ENCODE measurements at regions not wholly inside any gene's neighbourhood (a gene's known extent, or its start where the extent isn't known, plus 50 kb on each side); places are given as distances from the start of the nearest gene placed in this dataset.
"Not testable (repeated sequence)": the region's sequence is repeated elsewhere in the genome, so short reads cannot be mapped to it uniquely, and the experiment has no call there.

DNA sequence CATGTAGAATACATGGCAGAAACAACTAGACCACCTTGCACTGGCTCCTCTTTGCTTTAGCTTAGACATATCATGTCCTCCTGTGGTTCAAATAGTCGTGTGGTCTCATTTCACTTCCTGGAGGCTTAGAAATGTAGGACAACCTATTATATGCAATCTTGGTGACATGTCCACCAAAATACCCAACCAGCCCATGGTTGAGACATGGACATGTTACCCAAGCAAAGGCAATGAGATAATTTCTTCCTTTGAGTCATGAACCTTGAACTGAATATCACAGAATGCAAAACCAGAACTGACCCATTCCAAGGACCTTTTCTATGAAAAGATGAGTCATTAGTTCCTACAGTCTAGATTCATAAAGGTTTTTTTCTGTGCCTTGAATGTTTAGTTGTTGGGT is 309.0 kb upstream of the MDFIC2 start:
- no peak for DNase-seq

DNA sequence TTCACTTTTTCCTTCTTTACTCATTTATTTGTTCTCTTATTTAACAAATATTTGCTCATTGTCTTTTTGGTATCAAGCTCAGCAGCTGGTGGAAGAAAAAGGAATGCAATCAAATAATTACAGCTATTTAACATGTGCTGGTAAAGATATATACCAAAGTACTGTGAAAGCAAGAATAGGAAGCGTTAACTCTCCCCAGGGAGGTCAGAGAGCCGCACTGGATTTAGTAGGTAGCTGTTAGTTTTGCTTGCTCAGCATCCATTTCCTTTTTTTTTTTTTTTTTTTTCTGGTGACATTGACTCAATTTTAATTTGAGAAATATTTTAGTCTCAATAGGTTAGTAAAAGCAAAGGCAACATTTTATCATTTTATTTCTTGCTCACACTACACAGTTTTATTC is 308.5 kb upstream of the MDFIC2 start:
- no peak for DNase-seq

DNA sequence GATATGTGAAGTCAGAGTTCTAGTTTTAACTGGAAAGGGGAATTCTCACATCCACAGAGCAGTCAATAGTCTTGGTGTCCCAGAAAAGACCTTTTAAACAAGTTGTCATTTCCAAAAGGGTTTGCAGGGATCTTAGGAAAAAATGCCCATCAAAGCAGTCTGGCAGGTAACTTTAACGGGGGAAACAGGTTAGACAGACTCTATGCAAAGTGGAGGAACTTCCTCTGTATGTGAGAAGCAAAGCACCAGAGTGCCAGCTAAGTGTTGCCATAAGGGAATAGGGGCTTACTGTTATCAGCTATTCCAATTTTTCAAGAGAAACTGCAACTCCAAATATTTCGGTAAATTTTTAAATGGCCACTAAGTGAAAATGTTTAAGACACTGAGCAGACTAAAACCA is 307.9 kb upstream of the MDFIC2 start:
- DNase-seq: no peak

DNA sequence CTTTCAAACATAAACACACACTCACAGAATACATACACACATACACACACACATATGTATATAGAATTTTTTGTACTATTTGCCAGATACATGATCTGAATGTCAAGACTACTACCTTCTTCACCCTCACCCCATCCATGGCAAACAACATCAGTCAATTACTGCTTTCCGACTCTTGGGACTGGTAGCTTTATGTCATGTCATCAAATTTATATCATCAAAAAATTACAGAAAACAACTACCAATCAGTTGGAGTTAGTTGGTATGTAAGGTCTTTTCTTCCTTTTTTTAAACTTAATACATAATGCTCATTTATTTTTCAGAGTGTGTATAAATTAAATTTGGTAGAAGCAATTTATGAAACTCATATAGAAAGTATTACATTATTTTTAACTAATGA is 305.7 kb upstream of the MDFIC2 start:
- DNase-seq: no peak

DNA sequence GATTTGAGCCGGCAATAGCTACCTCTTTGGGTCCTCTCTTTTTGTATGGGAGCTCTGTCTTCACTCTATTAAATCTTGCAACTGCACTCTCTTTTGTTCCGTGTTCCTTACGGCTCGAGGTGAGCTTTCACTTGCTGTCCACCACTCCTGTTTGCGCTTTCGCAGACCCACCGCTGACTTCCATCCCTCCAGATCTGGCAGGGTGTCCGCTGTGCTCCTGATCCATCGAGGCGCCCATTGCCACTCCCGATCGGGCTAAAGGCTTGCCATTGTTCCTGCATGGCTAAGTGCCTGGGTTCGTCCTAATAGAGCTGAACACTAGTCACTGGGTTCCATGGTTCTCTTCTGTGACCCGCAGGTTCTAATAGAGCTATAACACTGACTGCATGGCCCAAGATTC is 304.9 kb upstream of the MDFIC2 start:
- DNase-seq: not testable (repeated sequence)

DNA sequence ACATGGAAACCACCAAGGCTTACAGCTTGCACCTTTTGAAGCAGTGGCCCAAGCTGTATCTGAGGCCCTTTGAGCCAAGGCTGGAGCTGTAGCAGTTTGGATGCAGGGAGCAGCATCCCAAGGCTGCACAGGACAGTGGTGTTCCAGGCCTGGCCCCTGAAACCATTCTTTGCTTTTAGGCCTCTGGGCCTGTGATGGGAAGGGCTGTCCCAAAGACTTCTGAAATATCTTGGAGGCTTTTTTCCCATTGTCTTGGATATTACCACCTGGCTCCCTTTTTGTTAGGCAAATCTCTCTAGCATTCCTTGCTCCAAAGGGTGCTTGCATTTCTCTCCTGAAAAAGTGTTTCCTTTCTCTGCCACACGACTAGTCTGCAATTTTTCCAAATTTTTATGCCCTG is 302.8 kb upstream of the MDFIC2 start:
- no peak for DNase-seq

DNA sequence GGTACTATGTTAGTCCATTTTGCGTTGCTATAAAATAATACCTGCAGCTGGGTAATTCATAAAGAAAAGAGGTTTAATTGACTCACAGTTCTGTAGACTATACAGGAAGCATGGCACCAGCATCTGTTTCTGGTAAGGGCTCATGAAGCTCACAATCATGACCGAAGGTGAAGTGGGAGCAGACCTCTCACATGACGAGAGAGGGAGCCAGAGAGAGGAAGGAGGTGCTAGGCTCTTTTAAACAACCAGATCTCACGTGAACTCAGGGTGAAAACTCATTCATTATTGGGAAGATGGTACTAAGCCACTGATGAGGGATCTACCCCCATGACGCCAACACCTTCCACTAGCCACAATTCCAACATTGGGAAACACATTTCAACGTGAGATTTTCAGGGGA is 301.7 kb upstream of the MDFIC2 start:
- no peak for DNase-seq

DNA sequence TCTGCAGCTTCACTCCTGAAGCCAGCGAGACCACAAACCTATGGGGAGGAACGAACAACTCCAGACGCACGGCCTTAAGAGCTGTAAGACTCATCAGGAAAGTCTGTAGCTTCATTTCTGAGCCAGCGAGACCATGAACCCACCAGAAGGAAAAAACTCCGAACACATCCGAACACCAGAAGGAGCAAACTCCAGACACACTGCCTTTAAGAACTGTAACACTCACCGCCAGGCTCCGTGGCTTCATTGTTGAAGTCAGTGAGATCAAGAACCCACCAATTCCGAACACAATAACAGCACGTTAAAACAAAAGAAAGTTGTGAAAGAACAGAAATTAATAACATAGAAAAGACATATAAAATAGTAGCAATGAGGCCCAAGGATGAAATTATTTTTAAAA is 300.5 kb upstream of the MDFIC2 start:
- DNase-seq: no peak

DNA sequence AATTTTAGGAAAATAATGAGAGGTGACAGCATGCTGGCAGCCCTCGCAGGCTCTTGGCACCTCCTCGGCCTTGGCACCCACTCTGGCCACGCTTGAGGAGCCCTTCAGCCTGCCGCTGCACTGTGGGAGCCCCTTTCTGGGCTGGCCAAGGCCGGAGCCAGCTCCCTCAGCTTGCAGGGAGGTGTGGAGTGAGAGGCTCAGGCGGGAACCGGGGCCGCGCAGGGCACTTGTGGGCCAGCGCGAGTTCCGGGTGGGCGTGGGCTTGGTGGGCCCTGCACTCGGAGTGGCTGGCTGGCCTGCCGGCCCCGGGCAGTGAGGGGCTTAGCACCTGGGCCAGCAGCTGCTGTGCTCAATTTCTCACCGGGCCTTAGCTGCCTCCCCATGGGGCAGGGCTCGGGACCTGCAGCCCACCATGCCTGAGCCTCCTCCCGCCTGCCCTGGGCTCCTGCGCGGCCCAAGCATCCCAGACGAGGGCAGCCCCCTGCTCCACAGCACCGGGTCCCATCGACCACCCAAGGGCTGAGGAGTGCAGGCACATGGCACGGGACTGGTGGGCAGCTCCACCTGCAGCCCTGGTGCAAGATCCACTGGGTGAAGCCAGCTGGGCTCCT is 299.3 kb upstream of the MDFIC2 start:
- not testable (repeated sequence) for DNase-seq

DNA sequence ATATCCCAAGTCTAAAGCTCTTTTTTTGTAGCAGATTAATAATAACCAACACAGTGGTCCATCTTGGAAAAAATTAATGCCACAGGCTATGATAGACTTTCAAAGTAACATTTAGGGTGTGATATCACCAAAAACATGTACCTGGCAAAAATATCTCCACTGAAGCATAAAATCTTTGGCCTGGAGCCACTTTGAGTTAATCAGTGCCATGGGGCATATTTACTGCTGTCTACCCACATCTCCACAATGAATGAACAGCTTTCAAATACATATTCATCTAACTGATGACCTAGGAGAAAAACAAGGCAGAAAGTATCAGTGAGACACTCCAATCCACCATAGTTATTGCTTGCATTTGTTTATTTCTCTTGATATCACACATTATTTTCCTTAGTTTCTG is 296.0 kb upstream of the MDFIC2 start:
- DNase-seq: peak; percentile 7

DNA sequence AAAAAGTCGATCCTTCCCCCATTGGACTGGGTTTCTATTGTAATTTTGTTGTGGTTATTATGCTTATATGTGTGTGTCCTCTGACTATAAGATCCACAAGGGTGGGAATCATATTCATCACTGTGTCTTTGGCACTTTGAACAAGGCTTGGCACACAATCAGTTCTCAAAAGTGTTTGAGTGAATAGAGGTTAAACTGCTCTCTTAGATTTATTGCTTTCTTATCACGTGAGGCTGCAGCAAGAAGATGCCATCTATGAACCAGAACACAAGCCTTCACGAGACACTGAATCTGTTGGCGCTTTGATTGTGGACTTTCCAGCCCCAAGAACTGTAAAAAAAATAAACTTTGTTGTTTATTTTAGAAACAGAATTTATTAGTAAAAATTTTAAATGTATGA is 295.0 kb upstream of the MDFIC2 start:
- DNase-seq: no peak

DNA sequence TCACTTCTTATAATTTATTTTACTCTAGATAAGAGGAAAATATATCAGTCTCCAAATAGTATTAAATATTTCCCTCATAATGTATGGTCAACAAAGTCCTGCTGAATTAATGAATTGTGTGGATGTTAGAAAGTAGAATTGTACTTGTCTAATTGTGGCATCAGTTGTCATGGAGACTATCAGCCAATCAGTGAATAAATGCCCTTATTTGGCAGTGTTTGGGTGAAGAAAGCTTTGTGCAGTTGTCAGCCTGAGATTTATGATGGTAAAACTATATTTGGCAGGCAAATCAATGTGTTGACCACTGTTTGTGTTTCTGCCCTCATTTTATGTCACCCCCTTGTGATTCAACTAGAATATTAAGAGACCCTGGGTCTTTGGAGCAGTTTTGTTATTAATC is 293.6 kb upstream of the MDFIC2 start:
- peak; percentile 29 for DNase-seq

DNA sequence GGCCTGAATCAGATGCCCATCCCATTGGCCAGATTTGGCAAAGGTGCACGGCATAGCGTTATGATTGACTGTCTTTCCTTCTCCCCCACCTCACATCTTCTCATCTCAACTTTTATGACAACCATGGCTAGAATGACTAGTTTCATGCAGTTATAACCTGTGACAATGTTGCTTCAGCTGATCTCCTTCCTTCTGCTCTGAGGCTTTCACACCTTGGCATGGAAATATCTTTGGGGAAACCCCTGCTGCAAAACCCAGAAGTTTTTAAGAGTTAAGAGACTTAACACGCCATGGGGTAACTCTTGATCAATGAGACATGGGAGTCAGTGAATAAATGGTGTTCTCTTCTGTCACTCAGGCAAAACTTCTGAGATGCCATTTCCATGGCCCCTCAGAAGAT is 290.7 kb upstream of the MDFIC2 start:
- DNase-seq: no peak

DNA sequence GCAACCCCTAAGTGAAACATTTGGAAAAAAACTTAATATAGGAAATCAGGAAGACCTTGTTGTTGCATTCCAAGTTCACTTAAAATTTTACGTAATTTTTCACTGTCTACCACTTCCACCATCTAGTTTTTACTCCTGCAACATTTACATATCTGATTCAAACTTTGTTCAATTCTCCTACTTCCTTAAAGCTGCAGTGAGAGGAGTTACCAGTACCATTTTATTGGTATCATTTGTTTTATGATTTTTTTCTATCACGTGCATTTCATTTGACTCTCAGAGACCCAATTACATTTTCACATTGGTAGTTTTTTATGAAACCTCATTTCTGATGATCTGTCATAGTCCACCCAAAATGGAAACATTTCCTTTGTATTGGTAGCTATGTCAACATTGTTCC is 284.9 kb upstream of the MDFIC2 start:
- no peak for DNase-seq

DNA sequence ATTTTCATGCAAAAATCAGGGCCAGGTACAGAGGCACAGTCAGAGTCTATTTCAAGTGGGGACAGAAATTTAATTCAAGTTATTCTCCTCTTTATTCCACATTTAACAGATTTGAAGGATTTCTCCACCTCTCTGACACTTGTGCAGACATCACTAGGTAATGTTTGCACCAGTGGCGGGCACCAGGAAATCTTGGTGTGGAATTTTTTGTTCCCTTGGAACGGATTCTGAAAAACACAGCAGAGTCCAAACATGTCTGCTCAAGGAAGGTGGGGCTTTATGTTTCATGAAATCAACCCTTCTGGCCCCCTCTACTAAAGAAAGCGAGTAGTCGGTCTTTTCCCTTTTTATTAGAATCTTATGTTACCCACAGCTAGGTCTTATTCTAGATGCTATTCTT is 271.2 kb upstream of the MDFIC2 start:
- no peak for DNase-seq

DNA sequence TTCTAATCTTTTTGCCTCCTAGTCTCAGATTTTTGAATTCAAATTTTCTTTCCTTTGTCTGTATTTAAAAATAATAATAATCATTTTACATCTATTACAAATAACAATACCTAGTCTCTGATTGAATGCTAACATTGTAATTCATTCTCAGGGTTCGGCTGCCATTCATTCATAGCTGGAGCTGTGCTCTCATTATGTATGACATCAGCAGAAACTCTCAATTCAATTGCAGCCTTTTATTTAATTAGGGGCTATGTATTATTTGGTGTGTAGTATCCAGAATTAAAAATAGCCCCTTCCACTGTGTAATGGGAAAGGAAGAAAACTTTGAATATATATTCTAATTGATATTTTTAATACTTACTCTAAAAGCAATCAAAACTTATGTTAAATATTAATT is 270.4 kb upstream of the MDFIC2 start:
- no peak for DNase-seq

DNA sequence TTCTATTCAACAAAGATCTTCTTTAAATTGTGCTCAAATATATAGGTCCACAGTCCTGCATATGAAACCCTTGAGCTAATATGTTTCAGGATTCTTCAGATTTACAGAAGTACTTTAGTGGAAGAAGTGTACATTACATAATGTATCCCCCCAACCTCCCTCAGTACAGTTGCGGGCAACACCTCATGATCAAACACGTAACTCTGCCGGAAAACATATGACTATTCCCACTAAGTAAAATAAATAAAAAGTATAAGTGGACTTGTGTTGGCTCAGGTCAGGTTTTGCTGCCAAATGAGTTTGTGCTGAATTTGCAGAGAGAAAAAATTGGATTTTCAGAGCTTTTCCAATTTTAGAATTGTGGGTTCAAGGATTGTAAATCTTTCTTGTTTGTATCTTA is 267.6 kb upstream of the MDFIC2 start:
- no peak for DNase-seq

DNA sequence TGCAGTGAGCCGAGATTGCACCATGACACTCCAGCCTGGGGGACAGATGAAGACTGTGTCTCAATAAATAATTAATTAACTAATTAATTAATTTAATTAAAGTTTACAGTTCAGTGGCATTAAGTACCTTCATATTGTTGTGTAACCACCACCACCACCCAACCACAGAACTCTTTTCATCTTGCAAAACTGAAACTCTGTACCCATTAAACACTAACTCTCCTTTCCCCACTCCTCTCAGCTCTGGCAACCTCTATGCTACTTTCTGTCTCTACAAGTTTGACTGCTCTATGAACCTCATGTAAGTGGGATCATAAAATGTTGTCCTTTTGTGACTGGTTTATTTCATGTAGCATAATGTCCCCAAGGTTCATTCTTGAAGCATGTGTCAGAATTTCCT is 259.3 kb upstream of the MDFIC2 start:
- DNase-seq: no peak

DNA sequence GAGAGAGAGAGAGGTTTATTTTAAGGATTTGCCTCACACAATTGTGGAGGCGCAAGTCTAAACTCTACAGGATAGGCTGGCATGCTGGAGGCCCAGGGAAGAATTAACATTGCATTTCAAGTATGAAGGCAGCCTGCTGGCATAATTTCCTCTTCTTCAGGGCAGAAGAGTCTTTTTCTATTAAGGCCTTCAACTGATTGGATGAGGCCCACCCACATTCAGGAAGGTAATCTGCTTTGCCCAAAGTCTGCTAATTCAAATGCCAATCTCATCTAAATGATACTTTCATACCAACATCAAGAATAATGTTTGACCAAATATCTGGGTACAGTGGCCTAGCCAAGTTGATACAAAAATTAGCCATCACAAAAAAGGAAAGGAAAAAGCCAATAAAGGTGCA is 258.1 kb upstream of the MDFIC2 start:
- no peak for DNase-seq

DNA sequence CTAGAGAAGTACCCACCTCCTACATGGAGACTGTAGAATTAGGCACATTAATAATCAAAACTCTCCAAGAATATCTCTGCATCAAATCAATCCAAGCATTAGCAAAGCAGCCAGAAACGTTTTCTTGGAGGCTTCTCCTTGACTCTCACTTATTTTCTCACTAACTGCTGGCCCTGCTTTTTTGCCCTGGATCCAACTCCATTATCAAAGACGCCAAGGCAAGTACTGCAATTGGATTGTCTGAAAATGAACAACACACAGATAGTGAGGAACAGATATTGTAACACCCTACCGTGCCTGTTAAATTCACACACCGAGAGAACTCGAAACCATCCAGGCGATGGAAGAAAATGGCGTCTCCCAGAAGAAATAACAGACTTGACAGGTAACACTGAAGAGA is 256.2 kb upstream of the MDFIC2 start:
- no peak for DNase-seq

DNA sequence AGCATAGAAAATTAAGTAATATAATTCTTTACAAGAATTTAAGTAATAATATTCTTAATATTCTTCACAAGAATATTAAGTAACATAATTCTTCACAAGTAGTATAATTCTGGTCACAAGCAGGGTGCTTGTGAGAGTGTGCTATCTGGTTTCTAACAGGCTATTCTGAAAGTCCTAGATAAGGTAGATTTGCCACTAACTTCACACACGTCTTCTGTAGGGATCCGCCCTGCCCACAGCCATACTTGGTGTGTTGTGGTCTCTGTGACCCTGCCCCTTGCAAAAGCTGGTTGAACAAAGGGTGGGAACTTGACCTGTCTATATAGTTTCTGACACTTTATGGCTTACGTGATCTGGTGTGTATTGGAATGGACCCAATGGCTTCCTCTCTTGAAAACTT is 253.4 kb upstream of the MDFIC2 start:
- no peak for DNase-seq

DNA sequence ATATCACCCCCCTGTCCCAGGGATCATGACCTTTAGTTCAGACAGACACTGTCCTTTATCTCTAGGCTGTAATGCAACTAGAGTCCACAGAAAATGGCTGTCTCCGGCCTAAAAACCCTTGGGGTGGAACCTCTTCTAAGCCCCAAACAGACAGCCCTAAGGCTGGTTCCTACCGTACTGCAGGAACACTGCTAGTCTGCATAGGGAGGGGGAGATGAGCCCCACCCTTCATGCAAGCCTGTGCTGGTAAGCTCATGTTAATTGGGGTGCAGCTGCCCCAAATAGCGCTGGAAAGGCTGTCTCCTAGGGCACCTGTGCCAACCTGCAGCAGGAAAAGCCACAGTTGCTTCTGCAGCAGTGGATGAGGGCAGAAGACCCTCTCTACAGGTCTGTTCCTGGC is 252.1 kb upstream of the MDFIC2 start:
- DNase-seq: no peak

DNA sequence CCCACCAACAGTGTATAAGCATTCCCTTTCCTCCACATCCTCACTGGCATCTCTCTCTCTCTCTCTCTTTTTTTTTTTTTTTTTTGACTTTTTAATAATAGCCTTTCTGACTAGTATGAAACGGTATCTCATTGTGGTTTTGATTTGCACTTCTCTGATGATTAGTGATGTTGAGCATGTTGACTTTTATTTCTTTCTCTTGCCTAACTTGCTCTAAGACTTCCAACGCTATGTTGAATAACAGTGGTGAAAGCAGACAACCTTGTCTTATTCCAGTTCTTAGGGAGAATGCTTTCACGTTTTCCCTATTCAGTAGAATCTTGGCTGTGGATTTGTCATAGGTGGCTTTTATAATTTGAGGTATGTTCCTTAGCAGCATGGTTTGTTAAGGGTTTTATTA is 249.4 kb upstream of the MDFIC2 start:
- DNase-seq: no peak

DNA sequence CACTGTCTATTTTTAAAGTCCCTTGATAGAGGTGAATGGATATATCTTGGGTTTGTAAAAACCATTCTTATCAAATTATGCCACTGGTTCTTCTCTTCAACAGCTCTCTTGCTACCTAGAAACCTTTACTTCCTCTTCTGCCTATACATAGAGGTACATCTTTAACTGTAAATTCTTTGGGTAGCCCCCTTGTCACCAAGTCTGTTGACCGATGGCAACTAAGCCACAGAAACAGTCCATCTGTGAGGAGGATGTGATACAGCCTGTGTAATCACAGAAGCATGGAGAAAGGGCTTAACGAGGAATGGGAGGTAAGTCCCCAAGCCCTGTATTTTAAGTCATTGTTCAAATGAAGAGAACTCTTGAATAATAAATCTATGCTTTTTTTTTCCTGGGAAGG is 246.5 kb upstream of the MDFIC2 start:
- DNase-seq: no peak

DNA sequence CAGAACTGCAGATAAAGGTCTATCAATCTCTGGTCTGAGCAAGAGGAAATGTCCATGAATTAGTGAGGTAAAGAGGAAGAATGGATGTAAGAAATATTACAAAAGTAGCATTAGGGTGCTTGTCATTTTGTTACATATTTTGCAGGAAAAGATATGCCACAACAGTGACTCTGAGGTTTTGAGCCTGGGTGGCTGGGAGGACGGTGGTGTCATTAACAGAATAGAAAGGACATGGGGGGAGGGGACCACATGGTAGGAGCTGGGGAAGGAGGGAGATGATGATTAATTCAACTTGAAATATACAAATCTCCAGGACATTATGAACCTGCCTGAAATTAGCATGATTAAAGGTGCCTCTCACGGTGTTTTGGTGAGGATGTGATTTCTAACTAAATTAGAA is 245.5 kb upstream of the MDFIC2 start:
- DNase-seq: no peak

DNA sequence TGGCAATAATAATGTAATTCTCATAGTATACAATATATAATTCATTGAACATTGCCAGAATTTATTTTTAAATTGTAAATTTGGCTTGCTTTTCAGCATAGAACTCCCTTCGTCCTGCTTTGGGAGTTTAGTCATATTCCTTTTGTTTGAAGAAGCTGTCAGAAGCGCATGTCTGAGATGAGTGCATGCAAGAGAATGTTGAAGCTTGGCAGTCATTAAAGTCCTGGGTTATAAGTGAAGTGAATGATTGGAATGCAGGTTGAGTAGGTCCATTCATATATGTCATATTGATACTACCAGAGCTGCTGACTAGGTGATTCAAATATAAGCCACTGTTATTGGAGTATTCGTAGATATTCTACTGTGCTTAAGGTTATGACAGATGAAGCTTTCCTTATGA is 243.6 kb upstream of the MDFIC2 start:
- DNase-seq: no peak
